GM19043 (cell line): ENCODE measurements at regions not wholly inside any gene's neighbourhood (a gene's known extent, or its start where the extent isn't known, plus 50 kb on each side); places are given as distances from the start of the nearest gene placed in this dataset.

Experiments
- ATAC-seq: cut with Tn5 transposase; IDR thresholded peaks from one replicate; pipeline ENCODE4 v1.9.1; 2021; ENCODE audit warnings: low read depth; ENCODE audit not compliant: unreplicated experiment

DNA sequence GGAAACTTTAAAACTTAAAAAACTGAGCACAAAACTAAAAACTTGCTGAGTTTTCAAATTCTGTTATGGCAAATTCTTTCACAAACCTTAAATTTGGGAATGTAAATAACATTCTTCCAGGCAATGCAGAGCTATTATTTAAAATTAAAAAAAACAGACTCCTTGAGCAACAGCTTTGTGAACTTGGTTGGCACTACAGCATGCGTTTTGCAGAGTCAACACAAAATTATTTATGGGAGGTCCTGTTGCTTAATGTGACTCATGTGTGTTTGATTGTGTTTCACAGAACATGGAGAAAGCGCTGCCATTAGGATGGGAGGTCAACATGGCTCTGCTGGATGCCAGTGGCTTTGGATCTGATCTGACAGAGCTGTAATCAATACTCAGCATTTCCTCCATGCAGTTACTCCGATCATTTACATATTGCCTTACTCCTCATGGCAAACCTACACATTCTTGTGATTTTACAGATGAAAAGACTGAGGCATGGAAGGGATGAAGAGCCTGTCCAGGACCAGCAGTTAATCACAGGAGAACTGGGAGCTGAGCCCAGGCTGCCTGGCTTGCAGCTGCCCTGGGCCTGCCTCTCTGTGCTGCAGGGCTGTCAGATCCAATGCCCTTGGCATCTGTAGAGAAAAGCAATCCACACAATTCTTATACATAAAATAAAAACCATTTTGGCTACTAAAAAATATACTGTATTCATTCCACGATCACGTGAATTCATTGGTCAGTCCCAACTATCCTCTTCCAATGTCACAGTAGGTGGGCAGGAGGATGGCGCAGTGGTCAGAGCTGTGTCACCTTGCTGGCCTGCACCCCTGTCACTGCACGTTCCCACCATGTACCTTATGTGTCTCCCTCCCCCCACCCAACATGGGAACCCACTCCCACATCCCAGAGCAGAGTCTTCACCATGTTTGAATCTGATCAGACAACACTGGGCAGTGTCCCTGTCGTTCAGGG lies 200.9 kb downstream of the CXCL12 start:
- no peak for ATAC-seq

DNA sequence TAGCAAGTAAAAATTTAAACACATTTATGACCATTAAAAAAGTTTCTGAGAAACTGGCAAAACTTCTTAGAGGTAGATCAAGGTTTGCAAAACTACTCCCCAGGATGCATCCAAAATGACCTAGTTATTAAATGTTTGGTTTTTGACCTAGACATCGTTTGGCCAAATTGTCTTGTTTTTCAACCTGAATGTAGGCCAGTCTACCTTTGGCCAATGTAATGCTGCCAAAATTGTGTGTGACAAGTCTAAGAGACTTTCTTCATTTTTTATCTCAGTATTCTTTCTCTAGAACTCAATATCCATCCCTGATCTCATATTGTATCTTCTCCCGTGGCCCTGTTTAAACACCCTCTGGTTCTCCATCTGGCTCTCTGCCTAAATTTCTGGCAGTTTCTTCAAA lies 202.0 kb downstream of the CXCL12 start:
- no peak for ATAC-seq

DNA sequence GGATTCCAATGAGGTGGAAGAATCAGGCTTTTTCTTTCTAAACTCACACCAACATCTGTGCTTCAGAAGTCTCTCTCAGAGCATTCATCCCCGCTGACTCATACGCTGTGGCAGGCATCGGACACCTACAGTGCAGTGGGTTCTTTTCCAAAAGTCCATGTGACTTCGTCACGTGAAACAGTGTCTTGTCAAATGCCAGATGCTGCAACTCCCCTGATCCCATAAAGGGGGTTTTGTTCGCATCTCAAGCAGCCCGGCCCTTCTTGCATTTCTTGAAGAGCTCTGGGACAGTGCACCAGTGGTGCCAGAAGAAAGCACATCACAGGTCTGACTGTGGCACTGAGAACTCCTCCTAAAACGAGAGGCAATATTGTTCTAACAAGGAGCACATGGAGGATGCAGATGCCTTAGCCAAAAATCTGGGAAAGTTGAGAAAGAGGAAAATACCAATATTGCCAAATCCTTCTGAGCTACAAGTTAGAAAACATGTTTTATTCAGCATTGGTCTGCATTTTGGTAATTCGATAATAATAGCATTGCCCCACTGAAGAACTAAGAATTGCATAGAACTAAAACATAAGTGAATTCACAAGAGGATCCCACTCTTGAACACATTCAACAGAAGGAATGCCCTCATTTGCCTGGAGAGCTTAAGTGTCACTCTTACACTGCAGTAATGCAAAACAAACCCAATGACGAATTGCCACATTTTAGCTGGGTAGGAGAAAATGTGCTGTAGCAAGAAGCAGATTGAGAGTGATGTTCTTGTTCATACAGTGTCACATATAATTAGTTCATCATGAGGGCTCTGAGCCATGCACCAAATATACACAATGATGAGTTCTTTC lies 204.4 kb downstream of the CXCL12 start:
- no peak for ATAC-seq

DNA sequence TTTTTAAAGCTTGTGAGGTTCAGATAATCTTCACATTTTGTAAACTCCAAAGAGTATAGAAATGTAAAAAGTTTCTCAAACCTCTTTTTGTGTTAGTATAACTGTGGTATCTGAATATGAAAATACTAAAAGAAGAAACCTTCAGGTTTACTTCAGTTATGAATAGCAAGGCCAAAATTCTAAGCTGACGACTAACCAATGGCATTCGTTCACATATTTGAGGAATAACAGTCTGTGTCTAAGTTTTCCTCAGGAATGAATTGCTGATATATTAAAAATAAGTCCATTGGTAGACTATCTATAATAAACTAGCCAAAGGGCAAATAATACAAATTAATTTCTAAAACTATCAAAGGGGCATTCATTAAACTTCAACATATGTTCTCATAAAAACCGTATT lies 206.0 kb downstream of the CXCL12 start:
- no peak for ATAC-seq

DNA sequence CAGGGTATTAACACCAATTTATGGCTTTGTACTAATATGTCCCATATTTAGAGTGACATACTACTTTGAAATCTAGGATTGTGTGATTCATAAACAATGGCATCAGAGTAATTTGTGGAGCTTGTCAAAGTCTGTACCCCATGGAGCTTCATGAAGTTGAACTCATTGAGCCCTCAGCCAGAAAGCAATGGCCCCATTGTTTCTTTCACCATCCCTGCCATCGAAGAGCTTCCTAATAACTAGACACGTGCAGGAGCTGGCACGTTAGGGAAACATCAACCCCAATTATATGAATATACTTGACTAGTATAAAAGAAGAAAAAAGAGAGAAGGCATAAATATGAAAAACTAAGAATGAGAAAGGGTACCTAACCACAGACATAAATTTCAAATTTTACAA lies 206.6 kb downstream of the CXCL12 start:
- no peak for ATAC-seq

DNA sequence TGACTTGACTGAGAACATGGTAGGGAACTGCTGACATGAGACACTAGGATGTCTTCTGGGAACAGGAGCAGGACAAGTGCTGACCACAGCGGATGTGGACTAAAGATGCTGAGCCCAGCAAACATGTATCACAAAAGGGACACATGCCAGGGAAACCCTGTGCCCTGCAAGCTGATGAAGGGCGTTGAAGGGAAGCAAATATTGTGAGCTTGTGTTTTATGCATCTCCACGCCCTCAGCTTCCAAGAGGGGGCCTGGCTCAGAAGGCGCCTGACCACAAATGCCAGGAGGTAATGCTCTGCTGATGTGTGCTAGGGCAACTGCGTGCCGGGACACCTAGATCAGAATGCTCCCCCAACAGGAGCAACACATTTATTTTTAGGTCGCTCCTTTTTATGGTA lies 207.3 kb downstream of the CXCL12 start:
- ATAC-seq: no peak

DNA sequence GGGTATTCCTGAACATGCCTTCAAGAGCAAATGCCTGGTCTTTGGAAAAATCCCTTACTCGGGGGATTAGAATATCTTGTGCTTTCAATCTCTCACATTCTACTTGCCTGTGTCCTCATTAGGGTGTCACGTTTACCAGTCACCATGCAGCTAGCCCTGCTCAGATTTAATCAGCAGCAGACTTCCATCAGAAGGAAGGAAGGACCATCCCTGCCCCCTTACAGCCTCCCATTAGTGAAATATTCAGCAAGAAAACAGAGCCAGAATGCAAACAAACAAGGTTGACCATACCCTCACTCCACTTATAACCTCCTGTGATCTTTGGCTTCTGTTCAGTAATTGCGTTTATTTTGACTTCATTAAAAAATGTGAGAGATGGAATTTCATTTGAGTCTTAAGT lies 208.6 kb downstream of the CXCL12 start:
- ATAC-seq: no peak

DNA sequence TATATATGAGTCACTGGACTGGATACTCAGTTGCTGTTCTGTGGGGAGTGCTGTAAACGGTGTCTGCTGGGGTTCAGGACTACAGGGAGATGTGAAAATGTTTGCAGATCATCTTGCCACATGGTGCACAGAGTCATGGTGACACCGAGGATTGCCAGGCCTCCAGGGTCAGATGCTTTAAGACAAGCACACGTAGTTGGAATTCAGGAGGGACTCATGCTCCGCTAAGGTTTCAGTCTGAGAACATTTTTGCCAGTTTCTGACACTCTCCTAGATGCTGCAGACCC lies 211.3 kb downstream of the CXCL12 start:
- no peak for ATAC-seq

DNA sequence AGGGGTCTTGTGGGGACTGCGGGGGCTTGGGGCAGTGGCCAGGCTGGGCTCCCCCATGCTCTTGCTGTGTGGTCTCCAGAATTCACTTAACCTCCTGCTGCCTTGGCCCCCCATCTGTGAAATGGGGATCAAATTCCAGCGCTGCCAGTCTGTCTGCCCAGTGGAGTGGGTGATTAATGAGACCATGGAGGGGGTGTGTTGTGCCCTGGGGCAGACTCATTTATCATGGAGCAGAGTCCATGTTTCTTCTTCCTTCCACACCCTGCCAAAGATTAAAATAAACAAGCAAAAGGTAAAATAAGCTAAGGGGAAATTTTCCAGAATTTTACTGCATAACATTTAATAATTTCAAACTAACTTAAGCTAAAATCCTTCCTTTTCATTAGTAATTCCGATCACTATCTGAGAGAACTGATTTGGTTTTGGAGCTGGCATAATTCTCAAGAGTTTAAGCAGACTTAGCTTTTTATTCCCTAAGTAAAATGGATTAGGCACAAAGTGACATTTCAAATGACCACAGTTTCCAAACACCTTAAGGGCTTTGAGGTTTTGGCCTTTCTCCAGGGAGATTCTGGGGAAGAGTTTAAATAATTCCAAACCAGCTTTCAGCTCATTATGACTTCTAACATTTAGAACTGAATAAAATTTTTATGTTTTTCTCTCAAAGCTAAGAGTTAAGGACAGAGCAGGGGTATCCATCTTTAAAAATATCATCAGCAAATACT lies 211.9 kb downstream of the CXCL12 start:
- ATAC-seq: no peak

DNA sequence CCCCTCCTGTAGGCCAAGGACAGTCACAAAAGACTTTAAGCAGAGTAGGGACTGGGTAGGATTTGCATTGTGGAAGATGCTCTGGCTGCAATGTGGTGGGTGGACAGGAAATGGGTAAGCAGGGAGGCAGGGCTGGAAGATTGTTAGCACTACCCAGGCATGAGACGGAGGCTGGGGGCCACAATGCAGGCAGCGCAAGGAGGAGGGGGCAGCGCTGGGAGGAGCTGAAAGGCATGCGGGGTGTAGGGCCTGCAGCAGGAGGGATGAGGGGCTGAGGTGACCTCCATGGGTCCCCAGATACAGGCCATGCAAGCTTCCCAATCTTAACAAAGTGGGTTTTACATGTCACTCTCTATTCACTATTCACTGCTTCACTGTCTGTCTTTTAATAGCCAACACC lies 213.1 kb downstream of the CXCL12 start:
- no peak for ATAC-seq

DNA sequence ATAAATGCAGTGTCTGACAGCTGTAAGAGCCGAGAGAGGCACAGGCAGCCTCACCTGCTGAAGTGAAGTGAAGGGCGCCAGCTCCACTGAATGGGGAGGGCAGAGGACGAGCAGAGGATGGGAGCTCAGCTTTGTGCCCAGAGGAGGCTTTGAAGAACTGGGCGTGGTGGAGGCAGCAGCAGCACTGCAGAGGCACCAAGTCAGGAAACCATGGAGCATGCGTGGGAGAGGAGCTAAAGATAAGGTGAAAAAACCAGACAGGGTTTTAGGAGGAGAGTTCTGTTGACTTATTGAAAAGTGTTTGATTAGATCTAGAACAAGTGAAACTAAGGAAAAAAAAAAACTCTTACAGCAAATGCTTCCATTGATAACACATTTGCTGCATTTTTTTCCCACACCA lies 216.4 kb downstream of the CXCL12 start:
- no peak for ATAC-seq

DNA sequence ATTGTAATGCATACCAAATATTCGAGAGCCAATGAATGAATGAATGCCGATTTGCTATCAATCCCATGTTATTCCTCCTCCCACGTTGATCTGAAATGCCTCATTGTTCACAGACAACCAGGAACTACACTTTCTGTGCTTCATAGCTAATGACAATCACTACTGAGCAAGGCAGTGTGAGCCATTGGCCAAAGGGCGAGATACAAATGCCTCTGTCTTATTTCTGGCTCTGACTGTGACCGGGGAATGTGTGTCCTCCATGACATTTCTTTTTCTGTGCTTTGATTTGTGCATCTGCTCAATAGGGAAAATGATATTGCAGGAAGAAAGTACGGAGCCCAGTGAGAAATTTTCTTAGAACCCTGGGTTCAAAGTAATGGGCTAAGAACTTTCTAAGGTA lies 217.1 kb downstream of the CXCL12 start:
- no peak for ATAC-seq

DNA sequence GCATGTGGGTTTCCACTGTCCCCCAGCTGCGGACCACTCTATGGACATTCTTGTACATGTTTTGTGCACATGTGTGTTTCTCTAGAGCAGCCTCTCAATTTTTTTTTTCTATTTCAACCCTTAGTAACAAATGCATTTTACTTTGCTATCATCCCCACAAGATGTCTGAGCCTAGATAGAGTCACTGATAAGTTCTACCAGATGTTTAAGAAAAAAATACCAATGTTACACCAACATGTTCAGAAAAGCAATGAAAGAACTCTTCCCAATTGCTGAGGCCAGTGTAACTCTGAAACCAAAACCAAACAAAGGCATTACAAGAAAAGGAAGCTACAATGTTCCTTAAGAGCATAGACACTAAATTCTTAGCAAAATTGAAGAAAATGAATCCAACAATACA lies 218.5 kb downstream of the CXCL12 start:
- ATAC-seq: no peak

DNA sequence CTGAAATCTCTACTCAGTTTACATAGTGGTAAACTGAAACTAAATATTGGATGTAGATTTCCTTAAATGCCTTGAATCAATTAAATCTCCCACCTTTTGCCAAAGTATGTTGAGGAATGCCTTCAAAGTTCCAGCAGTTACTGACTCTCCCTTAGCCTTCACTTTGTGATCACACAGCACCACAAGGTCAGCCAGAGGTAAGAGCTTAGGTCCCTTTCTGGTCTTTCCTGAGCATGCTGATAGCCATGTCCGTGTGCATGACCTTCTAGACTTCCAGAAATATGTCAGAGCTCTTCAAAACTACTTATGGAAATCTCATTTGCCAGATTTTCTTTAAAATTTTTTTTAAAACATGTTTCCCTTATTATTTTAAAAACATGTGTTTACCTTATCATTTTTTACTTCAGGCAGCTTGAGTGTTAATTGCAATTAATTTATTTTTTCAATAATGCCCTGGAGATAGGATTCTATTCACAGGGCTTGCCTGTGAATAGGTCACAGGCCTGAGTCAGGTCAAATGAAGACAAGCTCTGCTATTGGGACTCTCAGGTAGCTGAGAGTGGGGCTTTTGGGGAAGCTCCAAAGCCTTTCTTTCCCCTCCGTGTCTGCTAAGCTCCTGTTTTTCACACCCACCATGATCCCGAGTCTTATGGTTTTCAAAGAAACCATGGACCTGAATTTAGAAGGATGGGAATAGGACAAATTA lies 220.5 kb downstream of the CXCL12 start:
- no peak for ATAC-seq

DNA sequence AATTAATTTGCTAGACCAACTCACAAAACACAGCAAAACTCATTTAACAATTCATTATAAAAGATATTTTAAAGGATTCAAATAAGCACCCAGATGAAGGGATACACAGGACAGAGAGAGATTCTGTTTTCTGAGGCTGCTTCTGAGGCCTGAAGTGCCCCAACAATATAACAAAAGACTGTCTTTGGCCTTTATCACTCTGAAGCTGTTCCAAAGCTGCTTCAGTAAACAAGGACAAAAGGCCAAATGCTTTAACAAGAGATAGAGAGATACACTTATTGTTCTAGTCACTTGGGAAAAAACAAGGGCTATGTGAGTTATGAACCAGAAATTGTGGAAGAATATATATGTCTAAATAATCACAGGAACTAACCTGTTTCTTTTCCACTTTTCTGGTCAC lies 223.7 kb downstream of the CXCL12 start:
- no peak for ATAC-seq

DNA sequence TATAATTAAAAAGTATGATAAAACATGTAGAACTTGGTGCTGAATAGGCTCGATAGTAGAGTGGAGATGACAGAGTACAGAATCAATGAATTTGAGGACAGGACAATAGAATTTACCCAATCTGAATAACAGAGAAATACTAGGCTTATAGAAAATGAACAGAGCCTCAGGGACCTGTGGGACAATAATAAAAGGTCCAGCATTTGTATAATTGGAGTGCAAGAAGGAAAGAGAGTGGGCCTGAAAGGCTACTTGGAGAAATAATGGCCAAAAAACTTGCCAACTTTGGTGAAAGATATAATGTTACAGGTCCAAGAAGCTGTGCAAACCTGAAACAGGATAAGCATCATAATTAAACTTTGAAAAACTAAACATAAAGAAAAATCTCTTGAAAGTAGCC lies 227.3 kb downstream of the CXCL12 start:
- ATAC-seq: no peak

DNA sequence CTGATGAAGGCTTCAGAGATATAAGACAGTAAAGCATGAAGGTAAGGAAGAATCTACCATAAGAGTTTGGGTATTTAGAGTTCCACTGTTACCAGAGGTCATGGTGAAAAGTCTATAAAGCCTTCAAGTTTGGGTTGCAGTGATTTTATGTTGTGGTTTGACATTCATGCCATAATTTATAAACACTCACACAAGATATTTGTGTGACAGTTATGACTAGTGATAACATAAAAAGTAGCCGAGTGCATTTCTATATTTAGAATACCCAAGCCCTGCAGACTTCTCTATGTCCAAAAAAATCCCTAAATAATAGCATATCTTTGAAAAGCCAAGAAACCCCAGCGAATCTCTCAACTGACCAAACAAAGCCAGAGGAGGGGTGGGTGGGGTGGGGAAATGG lies 229.9 kb downstream of the CXCL12 start:
- no peak for ATAC-seq

DNA sequence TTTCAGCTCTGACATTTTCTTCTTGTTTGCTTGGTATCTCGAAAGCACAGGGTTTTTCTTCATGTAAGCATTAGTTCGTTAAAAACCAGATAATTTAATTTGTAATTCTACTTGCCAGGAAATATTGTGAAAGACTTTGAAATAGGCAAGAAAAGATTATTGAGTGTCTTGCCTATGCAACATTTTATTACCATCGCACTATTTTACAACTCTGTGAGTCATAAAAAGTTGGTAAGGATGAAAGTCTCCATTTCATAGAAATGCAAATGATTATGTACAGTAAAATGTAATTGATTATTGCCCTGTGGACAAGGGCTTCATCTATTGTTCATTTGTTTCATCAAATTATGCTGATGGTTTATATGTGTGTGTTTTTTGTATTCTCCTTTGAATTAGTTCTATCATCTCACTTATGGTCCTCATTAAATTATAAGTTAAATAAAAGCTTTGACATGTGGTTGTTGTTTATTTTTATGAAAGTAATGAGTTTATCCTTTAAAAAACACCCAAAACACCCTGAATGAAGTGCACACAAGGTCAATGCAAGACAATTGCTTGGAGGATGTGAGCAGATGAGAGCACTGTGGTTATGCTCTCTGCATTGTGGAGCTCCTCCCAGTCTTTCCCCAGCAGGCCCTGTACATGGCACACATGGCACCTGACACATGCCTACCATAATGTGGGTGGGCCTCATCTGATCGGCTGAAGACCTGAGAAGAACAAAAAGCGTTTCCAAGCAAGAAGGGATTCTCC lies 230.8 kb downstream of the CXCL12 start:
- ATAC-seq: no peak

DNA sequence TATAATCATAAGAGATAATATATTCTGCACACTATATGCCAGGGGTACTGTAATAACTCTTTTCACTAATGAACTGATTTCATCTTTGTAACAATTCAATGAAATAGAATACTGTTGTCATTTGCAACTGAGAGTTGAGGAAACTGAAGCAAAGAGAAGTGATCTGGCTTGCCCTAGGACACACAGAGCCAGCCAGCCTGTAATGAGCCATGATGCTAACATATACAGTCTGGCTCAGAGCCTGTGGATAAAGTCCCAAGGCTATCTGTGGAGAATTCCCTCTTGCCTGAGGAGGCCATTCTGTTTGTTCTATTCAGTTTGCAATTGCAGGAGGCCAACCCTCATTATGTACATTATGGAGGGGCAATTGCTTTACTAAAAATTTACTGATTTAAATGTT lies 241.3 kb downstream of the CXCL12 start:
- ATAC-seq: no peak
